Upper lobe of left lung (tissue), 6 donors: ENCODE measurements at regions not wholly inside any gene's neighbourhood (a gene's known extent, or its start where the extent isn't known, plus 50 kb on each side); places are given as distances from the start of the nearest gene placed in this dataset.
"Not testable (repeated sequence)": the region's sequence is repeated elsewhere in the genome, so short reads cannot be mapped to it uniquely, and the experiment has no call there.

Source experiments
- ATAC-seq, 2 donors: fragments of 200-7000 bp; cut with Tn5 transposase; one replicate each; pipeline ENCODE4 v1.9.1; 2022; ENCODE audit warnings: mild to moderate bottlenecking in 2 of 2, moderate library complexity in 2 of 2; ENCODE audit not compliant: low FRiP score in 2 of 2
- DNase-seq, 2 donors: peaks; one replicate each; pipeline ENCODE4 v3.0.0-alpha.2; 2019 to 2020
- H3K27ac ChIP-seq, 4 donors: fragments of 200-600 bp; sonication (generic); one replicate each; pipeline ENCODE4 v1.5.1; 2016 to 2019
- H3K27me3 ChIP-seq, 4 donors: fragments of 200-600 bp; sonication (generic); one replicate each; pipeline ENCODE4 v1.5.1; 2017 to 2019
- H3K36me3 ChIP-seq, 4 donors: fragments of 200-600 bp; sonication (generic); one replicate each; pipeline ENCODE4 v1.5.1; 2016 to 2019
- H3K4me1 ChIP-seq, 4 donors: fragments of 200-600 bp; sonication (generic); one replicate each; pipeline ENCODE4 v1.5.1; 2018 to 2019
- H3K4me3 ChIP-seq, 4 donors: fragments of 200-600 bp; sonication (generic); one replicate each; pipeline ENCODE4 v1.5.1; 2017 to 2019; ENCODE audit warnings: mild to moderate bottlenecking in 2 of 4, moderate library complexity in 1 of 4
- H3K9me3 ChIP-seq, 4 donors: fragments of 200-600 bp; sonication (generic); one replicate each; pipeline ENCODE4 v1.5.1; 2018 to 2019
- CTCF ChIP-seq, 6 experiments: fragments of 450-650 bp in 4 of 6; fragments of 200-600 bp in 2 of 6; sonication (generic) in 2 of 6; IDR thresholded peaks; one replicate each; pipeline ENCODE4 v1.5.1; 2016 to 2019; ENCODE audit warnings: antibody characterized with exemption in 6 of 6
- EP300 ChIP-seq, 4 donors: sonication (generic); formaldehyde crosslinking; IDR thresholded peaks; one replicate each; pipeline ENCODE4 v1.5.1; 2017; ENCODE audit warnings: antibody characterized with exemption in 4 of 4, control low read depth in 2 of 4
- POLR2A ChIP-seq, 4 donors: fragments of 450-650 bp; IDR thresholded peaks; one replicate each; pipeline ENCODE4 v1.5.1; 2016 to 2017; ENCODE audit warnings: antibody characterized with exemption in 4 of 4, mild to moderate bottlenecking in 2 of 4
- POLR2AphosphoS5 ChIP-seq, 2 donors: sonication (generic); formaldehyde crosslinking; IDR thresholded peaks; one replicate each; pipeline ENCODE4 v1.5.1; 2017; ENCODE audit warnings: antibody characterized with exemption in 2 of 2
- WGBS, 2 donors: methylation state at CpG; one replicate each; pipeline ENCODE4 v1.1.5; 2017 to 2018; 5-methylcytosine and 5-hydroxymethylcytosine counted together
- donor health status: DM: no; HTN: no; CAD: no; lungs with moderate emphysema.
- donor health status: DM: no; HTN: yes; CAD: no; lungs with severe emphysema.

DNA sequence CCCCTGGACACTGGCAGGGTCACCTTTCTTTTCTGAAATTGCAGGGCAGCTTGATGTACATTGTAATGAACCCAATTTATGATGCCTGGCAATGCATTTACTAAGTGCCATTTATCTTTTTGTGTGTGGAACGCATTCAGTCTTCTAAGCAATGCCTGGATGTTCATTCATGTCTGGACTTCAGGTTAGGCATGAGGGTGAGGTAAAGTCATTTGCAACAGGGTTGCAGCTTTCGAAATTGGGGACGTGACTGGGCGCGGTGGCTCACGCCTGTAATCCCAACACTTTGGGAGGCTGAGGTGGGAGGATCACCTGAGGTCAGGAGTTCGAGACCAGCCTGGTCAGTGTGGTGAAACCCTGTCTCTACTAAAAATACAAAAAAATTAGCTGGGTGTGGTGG, 134.6 kb downstream of the SOX4 start:
- no peaks in the 10 kb centered on the region for H3K36me3 ChIP-seq
- no peak for TF ChIP-seq POLR2A (IDR thresholded peaks at IDR 0.05)
- TF ChIP-seq CTCF (IDR thresholded peaks at IDR 0.05): no peak
- TF ChIP-seq POLR2AphosphoS5 (IDR thresholded peaks at IDR 0.05): no peak
- no peak for TF ChIP-seq EP300 (IDR thresholded peaks at IDR 0.05)
- H3K27ac ChIP-seq: no peak overlapping the region
- ATAC-seq (no peak), DNase-seq (no peak)
- H3K27me3 ChIP-seq: no peaks in the 10 kb centered on the region
- H3K4me1 ChIP-seq: peaks cover 0 to 14% (median 3%) of the 10 kb centered on the region in 4 donors
- no peak overlapping the region for H3K4me3 ChIP-seq
- 88 to 93% methylated on average over 7 of the region's 7 CpGs for WGBS, 2 donors
- H3K9me3 ChIP-seq: no peaks in the 10 kb centered on the region

GRCh38 chr6:21729431-21729830, 135.9 kb downstream of the SOX4 start:
- DNase-seq: no peak
- Histone ChIP-seq H3K4me1 (peaks cover 0 to 14% (median 3%) of the 10 kb centered on the region in 4 donors), H3K27me3 (no peaks in the 10 kb centered on the region), H3K9me3 (no peaks in the 10 kb centered on the region), H3K36me3 (no peaks in the 10 kb centered on the region), H3K4me3 (no peak overlapping the region), H3K27ac (no peak overlapping the region)
- WGBS, 2 donors: 61 to 67% methylated on average over 4 of the region's 4 CpGs
- no peak for TF ChIP-seq POLR2AphosphoS5 (IDR thresholded peaks at IDR 0.05)
- no peak for TF ChIP-seq EP300 (IDR thresholded peaks at IDR 0.05)
- TF ChIP-seq POLR2A (IDR thresholded peaks at IDR 0.05): no peak
- TF ChIP-seq CTCF (IDR thresholded peaks at IDR 0.05): no peak
- no peak for ATAC-seq

- TF ChIP-seq EP300 (IDR thresholded peaks at IDR 0.05): no peak
- Histone ChIP-seq H3K27ac (peak overlapping the region in 1 of 4 donors; percentile 57), H3K9me3 (no peaks in the 10 kb centered on the region), H3K4me1 (peaks cover 0 to 14% (median 3%) of the 10 kb centered on the region in 4 donors), H3K36me3 (no peaks in the 10 kb centered on the region), H3K27me3 (no peaks in the 10 kb centered on the region), H3K4me3 (no peak overlapping the region)
- DNase-seq: no peak
- no peak for ATAC-seq
- 91 to 97% methylated on average over 11 of the region's 11 CpGs for WGBS, 2 donors
Observed at GRCh38 chr6:21730533-21730932, 137.0 kb downstream of the SOX4 start.

GRCh38 chr6:21731411-21732031, 138.0 kb downstream of the SOX4 start:
- Histone ChIP-seq H3K27me3 (no peaks in the 10 kb centered on the region), H3K27ac (peak overlapping the region in 2 of 4 donors; percentile 10 to 57), H3K36me3 (no peaks in the 10 kb centered on the region), H3K4me3 (no peak overlapping the region), H3K9me3 (no peaks in the 10 kb centered on the region), H3K4me1 (peaks cover 0 to 14% (median 3%) of the 10 kb centered on the region in 4 donors)
- TF ChIP-seq POLR2A (IDR thresholded peaks at IDR 0.05): no peak
- TF ChIP-seq EP300 (IDR thresholded peaks at IDR 0.05): peak in 1 of 4 donors; percentile 47
- TF ChIP-seq POLR2AphosphoS5 (IDR thresholded peaks at IDR 0.05): peak in 1 of 2 donors; percentile 22
- no peak for TF ChIP-seq CTCF (IDR thresholded peaks at IDR 0.05)
- ATAC-seq (peak; percentile 72 to 90), DNase-seq (peak in 1 of 2 donors; percentile 70)
- 37 to 46% methylated on average over 5 of the region's 5 CpGs for WGBS, 2 donors

- 70 to 77% methylated on average over 14 of the region's 14 CpGs for WGBS, 2 donors
- peak; percentile 24 to 26 for ATAC-seq
Observed at GRCh38 chr6:21732032-21732730, 138.6 kb downstream of the SOX4 start.

More at GRCh38 chr6:21732032-21732730, 138.6 kb downstream of the SOX4 start:
- not testable (repeated sequence) for H3K9me3 ChIP-seq, DNase-seq, H3K4me3 ChIP-seq, H3K27me3 ChIP-seq, H3K36me3 ChIP-seq
- Histone ChIP-seq H3K4me1 (peaks cover 0 to 14% (median 3%) of the 10 kb centered on the region in 4 donors), H3K27ac (peak overlapping the region in 2 of 4 donors; percentile 18 to 36)
